ES-I3 (cell line): ENCODE measurements at regions not wholly inside any gene's neighbourhood (a gene's known extent, or its start where the extent isn't known, plus 50 kb on each side); places are given as distances from the start of the nearest gene placed in this dataset.
"Not testable (repeated sequence)": the region's sequence is repeated elsewhere in the genome, so short reads cannot be mapped to it uniquely, and the experiment has no call there.

ENCODE experiments used
- H3K36me3 ChIP-seq: 2 replicates; pipeline ENCODE4 v1.6.1; 2013; ENCODE audit warnings: mild to moderate bottlenecking, low read length, control low read depth, moderate library complexity; ENCODE audit not compliant: insufficient read depth
- H3K4me1 ChIP-seq: 2 replicates; pipeline ENCODE4 v1.6.1; 2013; ENCODE audit warnings: mild to moderate bottlenecking, control low read depth, low read length; ENCODE audit not compliant: insufficient read depth
- H3K9ac ChIP-seq: 2 replicates; pipeline ENCODE4 v1.6.1; 2013; ENCODE audit warnings: low read depth, mild to moderate bottlenecking, low read length, moderate library complexity
- H3K9me3 ChIP-seq: 2 replicates; pipeline ENCODE4 v1.6.1; 2013; ENCODE audit warnings: mild to moderate bottlenecking, low read length, moderate library complexity; ENCODE audit not compliant: control insufficient read depth, insufficient read depth

DNA sequence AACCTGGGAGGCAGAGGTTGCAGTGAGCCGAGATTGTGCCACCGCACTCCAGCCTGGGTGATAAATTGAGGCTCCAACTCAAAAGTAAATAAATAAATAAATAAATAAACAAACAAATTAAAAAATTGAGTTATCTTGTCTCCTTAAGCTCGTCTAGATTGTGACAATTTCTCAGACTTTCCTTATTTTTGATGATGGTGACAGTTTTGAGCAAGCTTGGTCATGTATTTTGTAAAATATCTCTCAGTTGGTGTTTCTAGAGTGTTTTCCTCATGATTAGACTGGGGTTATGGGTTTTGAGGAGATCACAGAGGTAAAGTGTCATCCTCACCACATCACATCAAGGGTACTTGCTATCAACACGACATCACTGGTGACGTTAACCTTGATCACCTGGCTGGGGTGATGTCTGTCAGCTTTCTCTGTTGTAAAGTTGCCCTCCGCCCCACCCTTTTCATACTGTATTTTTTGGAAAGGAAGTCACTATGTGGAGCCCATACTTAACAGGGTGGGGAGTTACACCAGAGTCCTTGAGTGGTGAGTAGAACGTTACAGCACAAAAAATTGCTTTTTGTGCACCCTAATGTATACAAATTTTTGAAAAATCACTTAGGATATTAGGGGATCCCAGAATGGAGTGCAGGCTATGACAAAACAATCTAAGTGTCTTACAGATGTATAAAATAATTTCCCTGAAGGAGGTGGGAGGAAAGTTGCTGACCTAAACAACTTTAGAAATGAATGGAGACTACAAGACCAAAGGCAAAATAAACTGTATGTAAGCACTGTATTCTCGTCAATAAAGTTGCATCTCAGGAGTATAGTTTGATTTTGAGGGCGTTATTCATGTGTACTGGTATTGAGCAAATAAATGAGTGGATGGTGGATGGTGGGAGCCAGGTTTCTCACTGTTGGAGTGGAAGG, 116.4 kb upstream of the SGK1 start:
- peaks cover 6% of the 10 kb centered on the region for H3K4me1 ChIP-seq
- H3K36me3 ChIP-seq: no peaks in the 10 kb centered on the region
- H3K9me3 ChIP-seq: no peaks in the 10 kb centered on the region
- no peak overlapping the region for H3K9ac ChIP-seq

GRCh38 chr6:134432036-134432435, 114.1 kb upstream of the SGK1 start:
- H3K4me1 ChIP-seq: peaks cover 6% of the 10 kb centered on the region

DNA sequence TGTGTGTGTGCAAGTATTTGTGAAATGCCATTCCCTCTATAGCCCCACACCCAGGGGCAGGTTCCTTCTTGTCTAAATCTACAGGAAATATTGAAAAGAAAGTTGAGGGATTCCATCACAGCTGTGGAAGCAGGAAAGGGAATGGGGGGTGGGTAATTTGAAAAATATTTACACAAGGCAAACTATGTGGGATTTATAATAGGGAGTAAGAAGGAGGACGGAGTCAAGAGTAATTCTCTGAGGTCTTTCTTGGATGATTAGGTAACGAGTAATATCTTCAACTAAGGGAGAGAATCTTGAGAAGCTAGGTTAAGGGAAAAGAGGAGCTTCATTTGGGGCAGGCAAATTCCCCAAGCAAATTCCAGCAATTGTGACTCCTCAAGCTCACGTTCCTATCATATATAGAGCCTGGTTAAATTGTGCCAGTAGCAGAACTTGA, 113.5 kb upstream of the SGK1 start:
- Histone ChIP-seq H3K9ac (no peak overlapping the region), H3K4me1 (peaks cover 4% of the 10 kb centered on the region), H3K9me3 (no peaks in the 10 kb centered on the region), H3K36me3 (no peaks in the 10 kb centered on the region)

More at GRCh38 chr6:134432036-134432435, 114.1 kb upstream of the SGK1 start:
- Histone ChIP-seq H3K36me3 (no peaks in the 10 kb centered on the region), H3K9ac (no peak overlapping the region), H3K9me3 (no peaks in the 10 kb centered on the region)

GRCh38 chr6:134429861-134430380, 112.0 kb upstream of the SGK1 start:
- no peaks in the 10 kb centered on the region for H3K9me3 ChIP-seq
- no peaks in the 10 kb centered on the region; the same call in 1 of the 2 replicates for H3K4me1 ChIP-seq
- H3K36me3 ChIP-seq: no peaks in the 10 kb centered on the region
- H3K9ac ChIP-seq: no peak overlapping the region

DNA sequence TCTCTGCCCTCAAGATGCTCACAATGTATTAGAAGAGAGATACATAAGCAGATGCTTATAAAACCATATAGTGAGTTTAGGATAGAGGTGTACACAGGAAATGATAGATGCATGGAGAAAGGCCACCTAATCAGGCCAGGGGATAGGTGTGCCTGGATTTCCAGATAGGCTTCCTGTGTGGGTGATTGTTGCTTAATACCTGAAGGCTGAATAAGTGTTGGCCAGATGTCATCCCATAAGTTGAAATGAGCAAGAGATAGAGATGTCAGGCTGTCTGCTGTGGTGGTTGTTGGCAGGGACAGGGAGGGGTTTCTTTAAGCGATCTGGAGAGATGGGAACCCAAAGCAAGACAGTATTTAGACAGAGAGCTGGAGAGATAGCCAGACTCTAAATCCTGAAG, 109.8 kb upstream of the SGK1 start:
- Histone ChIP-seq H3K36me3 (no peaks in the 10 kb centered on the region), H3K9me3 (no peaks in the 10 kb centered on the region), H3K9ac (no peak overlapping the region), H3K4me1 (no peaks in the 10 kb centered on the region; the same call in 1 of the 2 replicates)

- Histone ChIP-seq H3K9me3 (no peaks in the 10 kb centered on the region), H3K4me1 (no peaks in the 10 kb centered on the region; the same call in 1 of the 2 replicates), H3K9ac (no peak overlapping the region), H3K36me3 (no peaks in the 10 kb centered on the region)
Observed at GRCh38 chr6:134426623-134427022, 108.7 kb upstream of the SGK1 start.

DNA sequence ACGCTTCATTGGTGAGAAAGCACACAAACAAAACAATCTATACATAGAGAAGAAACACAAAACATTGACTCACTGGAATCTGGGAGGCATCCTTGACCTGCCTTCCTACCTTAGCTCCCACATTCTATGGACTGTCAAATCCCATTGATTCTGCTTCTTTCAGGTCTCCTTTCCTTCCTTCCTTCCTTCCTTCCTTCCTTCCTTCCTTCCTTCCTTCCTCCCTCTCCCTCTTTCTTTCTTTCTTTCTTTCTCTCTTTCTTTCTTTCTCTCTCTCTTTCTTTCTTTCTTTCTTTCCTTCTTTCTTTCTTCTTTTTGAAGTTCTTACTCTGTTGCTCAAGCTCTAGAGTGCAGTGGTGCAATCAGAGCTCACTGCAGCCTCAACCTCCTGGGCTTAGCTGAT, 108.0 kb upstream of the SGK1 start:
- not testable (repeated sequence) for H3K36me3 ChIP-seq, H3K9me3 ChIP-seq, H3K9ac ChIP-seq, H3K4me1 ChIP-seq

GRCh38 chr6:134425513-134425912, 107.6 kb upstream of the SGK1 start:
- Histone ChIP-seq H3K4me1 (no peaks in the 10 kb centered on the region), H3K9ac (no peak overlapping the region), H3K36me3 (no peaks in the 10 kb centered on the region), H3K9me3 (peaks cover 5% of the 10 kb centered on the region)

DNA sequence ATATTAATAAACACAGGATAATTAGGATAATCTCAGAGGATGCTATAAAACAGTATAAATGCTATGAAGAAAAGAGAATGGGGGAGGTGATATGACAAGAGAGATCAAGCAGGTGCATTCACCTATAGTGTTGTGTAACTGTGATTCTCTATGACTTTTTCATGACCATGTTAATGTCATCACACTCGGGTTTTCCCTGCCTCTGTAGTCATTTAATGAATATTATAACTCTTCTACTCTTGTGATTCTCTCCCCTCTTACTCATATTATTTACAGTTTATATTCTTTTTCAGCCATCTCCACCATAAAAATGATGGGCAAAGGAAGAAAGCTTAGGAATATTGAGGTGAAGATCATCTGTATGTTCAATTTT, 106.9 kb upstream of the SGK1 start:
- Histone ChIP-seq H3K9me3 (peaks cover 12% of the 10 kb centered on the region), H3K4me1 (no peaks in the 10 kb centered on the region), H3K9ac (no peak overlapping the region), H3K36me3 (no peaks in the 10 kb centered on the region)

- H3K9ac ChIP-seq: no peak overlapping the region
- H3K36me3 ChIP-seq: no peaks in the 10 kb centered on the region
- no peaks in the 10 kb centered on the region for H3K4me1 ChIP-seq
- H3K9me3 ChIP-seq: peaks cover 16% of the 10 kb centered on the region
Observed at GRCh38 chr6:134424165-134424797, 106.4 kb upstream of the SGK1 start.

DNA sequence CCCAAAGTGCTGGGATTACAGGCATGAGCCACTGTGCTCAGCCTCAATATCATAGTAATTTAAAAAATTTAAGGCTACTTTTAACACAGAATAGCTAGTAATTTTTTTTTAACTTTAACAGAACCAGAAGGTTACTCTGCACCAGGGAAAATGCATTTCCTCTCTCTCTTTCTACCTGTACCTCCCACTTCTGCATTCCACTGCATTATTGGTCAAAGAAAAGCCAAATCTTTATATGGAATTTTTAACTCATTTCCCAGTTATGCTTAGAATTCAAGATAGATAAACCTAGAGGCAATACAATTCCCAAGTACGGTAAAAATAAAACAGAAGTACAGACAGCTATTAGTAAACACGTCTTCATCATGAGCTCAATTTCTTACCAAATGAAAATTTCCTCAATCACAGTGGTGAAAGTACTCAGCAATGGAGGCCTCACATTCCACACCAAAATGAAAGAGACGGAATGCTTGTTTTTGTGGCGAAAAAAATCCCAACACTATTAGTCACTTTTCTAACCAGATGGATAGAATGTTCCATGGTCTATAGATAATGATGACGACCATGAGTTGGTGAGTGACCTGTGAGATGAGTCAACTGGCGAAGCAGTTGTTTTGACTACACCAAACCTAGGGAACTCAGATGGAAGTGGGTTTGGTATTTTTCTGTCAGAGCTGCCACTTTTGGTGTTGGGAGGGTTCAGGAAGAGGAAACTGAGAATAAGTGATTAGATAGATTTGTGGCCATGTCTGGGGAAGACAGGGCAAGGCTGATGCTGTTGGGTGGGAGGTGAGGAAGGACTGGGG, 104.7 kb upstream of the SGK1 start:
- Histone ChIP-seq H3K9ac (no peak overlapping the region), H3K9me3 (peaks cover 16% of the 10 kb centered on the region), H3K36me3 (no peaks in the 10 kb centered on the region), H3K4me1 (no peaks in the 10 kb centered on the region)

DNA sequence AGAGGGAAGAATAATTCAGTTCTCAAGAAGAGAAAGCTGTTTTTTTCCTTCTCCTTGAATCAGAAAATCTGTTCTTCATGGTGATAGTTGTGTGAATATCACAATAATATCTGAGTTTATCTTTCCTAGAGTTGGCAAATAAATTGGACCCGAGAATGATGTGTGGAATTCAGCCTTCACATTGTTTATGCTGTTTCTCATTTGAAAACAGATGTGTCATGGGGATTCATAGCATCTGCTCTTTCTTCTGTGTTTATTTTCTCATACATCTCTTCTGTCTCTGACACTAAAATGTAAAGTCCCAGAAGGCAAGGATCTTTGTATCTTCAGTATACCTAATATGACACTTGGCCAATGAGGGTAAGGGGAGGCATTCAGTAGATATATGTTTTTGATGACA, 103.6 kb upstream of the SGK1 start:
- peaks cover 16% of the 10 kb centered on the region for H3K9me3 ChIP-seq
- H3K36me3 ChIP-seq: no peaks in the 10 kb centered on the region
- no peak overlapping the region for H3K9ac ChIP-seq
- no peaks in the 10 kb centered on the region for H3K4me1 ChIP-seq

GRCh38 chr6:134420614-134421181, 102.8 kb upstream of the SGK1 start:
- Histone ChIP-seq H3K36me3 (no peaks in the 10 kb centered on the region), H3K9me3 (peaks cover 16% of the 10 kb centered on the region), H3K4me1 (no peaks in the 10 kb centered on the region), H3K9ac (no peak overlapping the region)

DNA sequence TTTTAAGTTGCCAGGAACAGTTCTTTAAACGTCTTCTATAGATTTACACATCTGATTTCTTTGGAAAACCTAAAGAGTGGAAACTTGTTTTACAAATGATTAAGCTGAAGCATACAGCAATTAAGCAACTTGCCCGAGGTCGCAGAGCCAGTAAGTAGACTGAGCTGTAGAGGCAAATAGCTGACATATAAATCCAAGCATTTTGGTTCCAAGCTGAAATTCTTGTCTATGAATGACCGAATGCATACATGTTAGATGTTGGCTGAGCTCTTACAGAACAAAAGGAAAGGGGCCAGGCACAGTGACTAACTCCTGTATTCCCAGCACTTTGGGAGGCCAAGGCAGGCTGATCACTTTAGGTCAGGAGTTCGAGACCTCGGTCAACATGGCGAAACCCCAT, 101.8 kb upstream of the SGK1 start:
- H3K36me3 ChIP-seq: no peaks in the 10 kb centered on the region
- peaks cover 16% of the 10 kb centered on the region for H3K9me3 ChIP-seq
- H3K9ac ChIP-seq: no peak overlapping the region
- no peaks in the 10 kb centered on the region for H3K4me1 ChIP-seq
